Skeletal muscle tissue (tissue), 3 donors: ENCODE measurements at regions not wholly inside any gene's neighbourhood (a gene's known extent, or its start where the extent isn't known, plus 50 kb on each side); places are given as distances from the start of the nearest gene placed in this dataset.
A peak's percentile ranks its signal among the peaks of the same experiment; 100 is the strongest.
"Not testable (repeated sequence)": the region's sequence is repeated elsewhere in the genome, so short reads cannot be mapped to it uniquely, and the experiment has no call there.

Experiments used
- H3K27ac ChIP-seq: one replicate; pipeline ENCODE4 v1.7.0; 2013; ENCODE audit warnings: mild to moderate bottlenecking, low read depth, low read length, inconsistent platforms
- H3K27me3 ChIP-seq, 3 donors: one replicate each; pipeline ENCODE4 v1.7.0; 2013; ENCODE audit warnings: low read length in 3 of 3; ENCODE audit not compliant: control insufficient read depth in 3 of 3, insufficient read depth in 3 of 3
- H3K36me3 ChIP-seq, 3 donors: one replicate each; pipeline ENCODE4 v1.7.0; 2013; ENCODE audit warnings: low read length in 3 of 3; ENCODE audit not compliant: control insufficient read depth in 3 of 3, insufficient read depth in 3 of 3
- H3K4me1 ChIP-seq, 3 donors: one replicate each; pipeline ENCODE4 v1.7.0; 2013; ENCODE audit warnings: low read length in 3 of 3, mild to moderate bottlenecking in 3 of 3; ENCODE audit not compliant: control insufficient read depth in 3 of 3, insufficient read depth in 3 of 3
- H3K4me3 ChIP-seq, 3 donors: one replicate each; pipeline ENCODE4 v1.7.0; 2013; ENCODE audit warnings: low read length in 3 of 3
- H3K9ac ChIP-seq, 3 donors: one replicate each; pipeline ENCODE4 v1.7.0; 2013; ENCODE audit warnings: low read length in 3 of 3, mild to moderate bottlenecking in 3 of 3, moderate library complexity in 2 of 3, low read depth in 1 of 3
- H3K9me3 ChIP-seq, 3 donors: one replicate each; pipeline ENCODE4 v1.7.0; 2013; ENCODE audit warnings: low read length in 3 of 3; ENCODE audit not compliant: control insufficient read depth in 3 of 3
- donor health status: Osteomylitis.

- no peak overlapping the region for H3K4me3 ChIP-seq
- H3K9me3 ChIP-seq = peaks cover 0 to 12% (median 6%) of the 10 kb centered on the region in 3 donors
- H3K27ac ChIP-seq = no peak overlapping the region
- H3K27me3 ChIP-seq = no peaks in the 10 kb centered on the region
- H3K4me1 ChIP-seq = no peaks in the 10 kb centered on the region
- H3K36me3 ChIP-seq = no peaks in the 10 kb centered on the region
- no peak overlapping the region for H3K9ac ChIP-seq
These were observed 3899.1 kb upstream of the OR11H1 start for GRCh38 chr22:11628651-11629511.

GRCh38 chr22:11629661-11630385 is 3898.2 kb upstream of the OR11H1 start:
- Histone ChIP-seq H3K27ac (no peak overlapping the region), H3K36me3 (no peaks in the 10 kb centered on the region), H3K9ac (no peak overlapping the region), H3K4me1 (no peaks in the 10 kb centered on the region), H3K27me3 (no peaks in the 10 kb centered on the region), H3K4me3 (peak overlapping the region in 1 of 3 donors; percentile 38), H3K9me3 (peaks cover 0 to 12% (median 6%) of the 10 kb centered on the region in 3 donors)

GRCh38 chr22:11630386-11631084 is 3897.5 kb upstream of the OR11H1 start:
- H3K4me3 ChIP-seq, H3K36me3 ChIP-seq: not testable (repeated sequence)
- H3K9me3 ChIP-seq = peaks cover 0 to 12% (median 6%) of the 10 kb centered on the region in 3 donors

More at GRCh38 chr22:11630386-11631084, 3897.5 kb upstream of the OR11H1 start:
- H3K27ac ChIP-seq, H3K27me3 ChIP-seq, H3K9ac ChIP-seq, H3K4me1 ChIP-seq: not testable (repeated sequence)
